ENCODE measurements at regions not wholly inside any gene's neighbourhood (a gene's known extent, or its start where the extent isn't known, plus 50 kb on each side); places are given as distances from the start of the nearest gene placed in this dataset.

DNA sequence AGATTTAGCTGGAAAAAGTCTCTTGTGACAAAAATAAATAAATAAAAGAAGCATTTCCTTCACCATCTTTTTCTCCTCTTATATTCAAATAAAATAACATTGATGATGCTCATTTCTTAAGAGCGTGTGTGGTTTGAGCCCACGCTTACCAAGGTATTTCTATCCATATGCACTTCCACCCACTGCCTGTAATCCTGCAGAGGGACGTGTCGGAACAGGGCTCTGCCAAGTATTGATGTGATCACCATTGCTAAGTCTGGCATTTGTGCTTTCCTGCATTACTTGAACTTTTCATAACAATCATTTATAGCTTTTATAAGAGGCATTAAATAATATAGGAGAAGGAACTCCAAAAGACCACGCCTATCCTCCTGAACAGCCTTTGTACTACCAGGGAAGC is 107.6 kb downstream of the SHANK2 start:
- WGBS (ENCODE audit: extremely low coverage, insufficient coverage, low lambda C conversion rate), result no CpG with 5 or more reads among the region's 5 CpGs
- no peak overlapping the region for H2BK5ac ChIP-seq (ENCODE audit: low read length)
- no peak overlapping the region for H3K4ac ChIP-seq (ENCODE audit: low read depth, low read length)
- no peak overlapping the region for H2BK120ac ChIP-seq (ENCODE audit: low read depth, low read length)
- H3K36me3 ChIP-seq (ENCODE audit: control insufficient read depth, insufficient read depth, low read length), result no peaks in the 10 kb centered on the region
- H3K4me1 ChIP-seq (ENCODE audit: control insufficient read depth, low read depth, low read length), result no peaks in the 10 kb centered on the region
- no peak overlapping the region for H3K23ac ChIP-seq (ENCODE audit: low read length)
- H3K56ac ChIP-seq (ENCODE audit: low read length), result no peak overlapping the region
- H3K9ac ChIP-seq (ENCODE audit: low read length), result no peak overlapping the region
- H4K8ac ChIP-seq (ENCODE audit: low read depth, low read length), result no peak overlapping the region
- DNase-seq, result no peak
- no peaks in the 10 kb centered on the region for H3K27me3 ChIP-seq (ENCODE audit: insufficient read depth, low read length, poor library complexity)
- no peaks in the 10 kb centered on the region for H3K79me1 ChIP-seq (ENCODE audit: low read length)
- H3K27ac ChIP-seq (ENCODE audit: low read depth, low read length), result no peak overlapping the region
- H2BK15ac ChIP-seq (replicated peaks; ENCODE audit: low read depth), result no peak overlapping the region
- no peak overlapping the region for H2AK5ac ChIP-seq (ENCODE audit: low read length)
- H3K4me3 ChIP-seq (ENCODE audit: low read length), result no peak overlapping the region
- no peaks in the 10 kb centered on the region for H3K79me2 ChIP-seq (ENCODE audit: control insufficient read depth, insufficient read depth, low read length)
- H4K5ac ChIP-seq (ENCODE audit: low read length), result no peak overlapping the region
- H3K18ac ChIP-seq (ENCODE audit: low read length), result no peak overlapping the region
- H3K4me2 ChIP-seq (ENCODE audit: low read length), result no peak overlapping the region

- H2BK5ac ChIP-seq (ENCODE audit: low read length), result no peak overlapping the region
Measured at GRCh38 chr11:71144010-71144409, 108.4 kb downstream of the SHANK2 start.

DNA sequence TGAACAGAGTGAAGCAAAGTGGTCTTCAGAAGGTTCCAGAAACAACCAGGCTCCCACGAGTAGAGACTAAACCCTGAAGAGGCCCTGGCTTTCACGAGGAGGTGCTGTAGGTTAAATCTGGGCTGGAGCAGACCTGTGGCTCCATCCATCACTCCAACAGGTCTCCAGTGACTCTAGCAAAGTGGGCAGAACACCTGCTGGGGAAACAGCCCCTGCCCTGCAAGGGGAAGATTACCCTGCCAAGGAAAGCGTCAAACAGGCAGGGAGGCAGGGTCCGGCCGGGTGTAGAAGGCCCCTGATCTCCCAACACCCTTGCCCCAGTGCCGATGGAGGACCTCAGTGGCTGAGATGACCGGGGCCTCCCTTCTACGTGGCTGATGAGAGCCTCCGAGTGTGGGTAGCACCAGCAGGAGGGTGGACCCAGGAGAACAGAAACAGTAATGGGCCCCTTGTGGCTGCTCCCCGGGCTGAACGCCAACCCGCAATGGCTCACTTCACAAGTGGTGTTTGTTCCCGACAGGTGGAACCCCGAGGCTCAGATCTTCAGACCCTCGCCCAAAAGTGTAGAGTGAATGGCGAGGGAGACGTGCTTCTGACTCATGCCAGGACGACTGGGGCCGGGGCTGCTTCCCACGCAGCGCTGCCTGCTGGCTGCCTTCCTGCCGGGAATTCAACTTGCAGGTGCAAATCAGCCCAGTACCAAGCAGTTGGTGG is 112.0 kb downstream of the SHANK2 start:
- no peak overlapping the region for H3K18ac ChIP-seq (ENCODE audit: low read length)
- H3K56ac ChIP-seq (ENCODE audit: low read length), result no peak overlapping the region
- H2BK5ac ChIP-seq (ENCODE audit: low read length), result no peak overlapping the region
- no peak overlapping the region for H3K23ac ChIP-seq (ENCODE audit: low read length)
- H3K79me1 ChIP-seq (ENCODE audit: low read length), result no peaks in the 10 kb centered on the region
- no peak overlapping the region for H3K4me3 ChIP-seq (ENCODE audit: low read length)
- H3K4ac ChIP-seq (ENCODE audit: low read depth, low read length), result no peak overlapping the region
- no peaks in the 10 kb centered on the region for H3K79me2 ChIP-seq (ENCODE audit: control insufficient read depth, insufficient read depth, low read length)
- no peaks in the 10 kb centered on the region for H3K36me3 ChIP-seq (ENCODE audit: control insufficient read depth, insufficient read depth, low read length)
- no peak overlapping the region for H4K8ac ChIP-seq (ENCODE audit: low read depth, low read length)
- no peak overlapping the region for H4K5ac ChIP-seq (ENCODE audit: low read length)
- WGBS (ENCODE audit: extremely low coverage, insufficient coverage, low lambda C conversion rate), result no CpG with 5 or more reads among the region's 22 CpGs
- H3K27me3 ChIP-seq (ENCODE audit: insufficient read depth, low read length, poor library complexity), result no peaks in the 10 kb centered on the region
- no peak overlapping the region for H3K27ac ChIP-seq (ENCODE audit: low read depth, low read length)
- H3K4me2 ChIP-seq (ENCODE audit: low read length), result no peak overlapping the region
- no peak overlapping the region for H2AK5ac ChIP-seq (ENCODE audit: low read length)
- H3K9ac ChIP-seq (ENCODE audit: low read length), result no peak overlapping the region
- H2BK120ac ChIP-seq (ENCODE audit: low read depth, low read length), result no peak overlapping the region
- H2BK15ac ChIP-seq (replicated peaks; ENCODE audit: low read depth), result no peak overlapping the region
- DNase-seq, result no peak
- H3K4me1 ChIP-seq (ENCODE audit: control insufficient read depth, low read depth, low read length), result no peaks in the 10 kb centered on the region

More at GRCh38 chr11:71144010-71144409, 108.4 kb downstream of the SHANK2 start:
- Histone ChIP-seq H3K56ac (ENCODE audit: low read length) (no peak overlapping the region), H3K27ac (ENCODE audit: low read depth, low read length) (no peak overlapping the region), H2BK15ac (replicated peaks; ENCODE audit: low read depth) (no peak overlapping the region), H3K79me1 (ENCODE audit: low read length) (no peaks in the 10 kb centered on the region), H3K4me3 (ENCODE audit: low read length) (no peak overlapping the region), H3K4ac (ENCODE audit: low read depth, low read length) (no peak overlapping the region), H3K4me1 (ENCODE audit: control insufficient read depth, low read depth, low read length) (no peaks in the 10 kb centered on the region), H3K9ac (ENCODE audit: low read length) (no peak overlapping the region), H3K23ac (ENCODE audit: low read length) (no peak overlapping the region), H4K8ac (ENCODE audit: low read depth, low read length) (no peak overlapping the region), H3K4me2 (ENCODE audit: low read length) (no peak overlapping the region), H3K36me3 (ENCODE audit: control insufficient read depth, insufficient read depth, low read length) (no peaks in the 10 kb centered on the region), H4K5ac (ENCODE audit: low read length) (no peak overlapping the region), H3K18ac (ENCODE audit: low read length) (no peak overlapping the region), H3K27me3 (ENCODE audit: insufficient read depth, low read length, poor library complexity) (no peaks in the 10 kb centered on the region), H2AK5ac (ENCODE audit: low read length) (no peak overlapping the region), H3K79me2 (ENCODE audit: control insufficient read depth, insufficient read depth, low read length) (no peaks in the 10 kb centered on the region), H2BK120ac (ENCODE audit: low read depth, low read length) (no peak overlapping the region)
- no CpG with 5 or more reads among the region's 5 CpGs for WGBS (ENCODE audit: extremely low coverage, insufficient coverage, low lambda C conversion rate)
- no peak for DNase-seq

- no peak overlapping the region for H2BK5ac ChIP-seq (ENCODE audit: low read length)
- no peak overlapping the region for H3K18ac ChIP-seq (ENCODE audit: low read length)
- H3K56ac ChIP-seq (ENCODE audit: low read length), result no peak overlapping the region
- DNase-seq, result no peak
- H3K27ac ChIP-seq (ENCODE audit: low read depth, low read length), result no peak overlapping the region
- H3K23ac ChIP-seq (ENCODE audit: low read length), result no peak overlapping the region
- H3K9ac ChIP-seq (ENCODE audit: low read length), result no peak overlapping the region
- no peaks in the 10 kb centered on the region for H3K36me3 ChIP-seq (ENCODE audit: control insufficient read depth, insufficient read depth, low read length)
- H4K5ac ChIP-seq (ENCODE audit: low read length), result no peak overlapping the region
- H3K27me3 ChIP-seq (ENCODE audit: insufficient read depth, low read length, poor library complexity), result no peaks in the 10 kb centered on the region
- H4K8ac ChIP-seq (ENCODE audit: low read depth, low read length), result no peak overlapping the region
- no CpG with 5 or more reads among the region's 16 CpGs for WGBS (ENCODE audit: extremely low coverage, insufficient coverage, low lambda C conversion rate)
- no peak overlapping the region for H3K4me3 ChIP-seq (ENCODE audit: low read length)
- H3K79me1 ChIP-seq (ENCODE audit: low read length), result no peaks in the 10 kb centered on the region
- no peak overlapping the region for H3K4ac ChIP-seq (ENCODE audit: low read depth, low read length)
- no peaks in the 10 kb centered on the region for H3K4me1 ChIP-seq (ENCODE audit: control insufficient read depth, low read depth, low read length)
- H2AK5ac ChIP-seq (ENCODE audit: low read length), result no peak overlapping the region
- H3K79me2 ChIP-seq (ENCODE audit: control insufficient read depth, insufficient read depth, low read length), result no peaks in the 10 kb centered on the region
- no peak overlapping the region for H3K4me2 ChIP-seq (ENCODE audit: low read length)
- no peak overlapping the region for H2BK15ac ChIP-seq (replicated peaks; ENCODE audit: low read depth)
- no peak overlapping the region for H2BK120ac ChIP-seq (ENCODE audit: low read depth, low read length)
Measured at GRCh38 chr11:71139516-71140205, 112.7 kb downstream of the SHANK2 start.

DNA sequence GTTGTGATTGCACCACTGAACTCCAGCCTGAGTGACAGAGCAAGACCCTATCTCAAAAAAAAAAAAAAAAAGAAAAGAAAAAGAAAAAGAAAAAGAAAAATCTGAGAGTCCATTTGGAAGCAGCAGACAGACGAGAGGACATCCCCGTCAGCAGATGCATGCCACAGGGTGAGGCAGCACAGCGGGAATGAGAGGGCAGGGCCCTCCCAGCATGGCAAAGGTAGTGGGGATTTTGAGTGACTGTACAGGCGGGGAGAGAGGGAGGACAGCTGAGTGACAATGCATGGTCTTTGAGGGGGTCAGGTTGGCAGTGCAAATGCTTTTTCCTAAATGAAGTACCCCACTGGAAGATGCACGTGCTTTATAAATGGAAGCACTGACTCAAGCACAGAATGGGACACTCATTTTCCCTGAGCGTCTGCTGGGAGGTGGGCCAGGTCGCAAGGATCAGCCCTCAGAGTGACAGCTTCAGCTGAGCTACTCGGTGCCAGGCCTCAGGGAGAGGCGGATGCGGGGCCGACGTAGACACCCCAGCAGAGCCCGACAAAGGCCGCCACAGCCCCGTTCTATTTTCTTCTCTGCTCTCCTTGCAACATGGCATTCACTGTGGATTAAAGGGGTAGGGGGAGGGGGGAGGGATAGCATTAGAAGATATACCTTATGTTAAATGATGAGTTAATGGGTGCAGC is 113.5 kb downstream of the SHANK2 start:
- no peak overlapping the region for H2BK120ac ChIP-seq (ENCODE audit: low read depth, low read length)
- no peak overlapping the region for H3K23ac ChIP-seq (ENCODE audit: low read length)
- no CpG with 5 or more reads among the region's 15 CpGs for WGBS (ENCODE audit: extremely low coverage, insufficient coverage, low lambda C conversion rate)
- H2AK5ac ChIP-seq (ENCODE audit: low read length), result no peak overlapping the region
- no peak overlapping the region for H2BK15ac ChIP-seq (replicated peaks; ENCODE audit: low read depth)
- no peak overlapping the region for H4K5ac ChIP-seq (ENCODE audit: low read length)
- no peaks in the 10 kb centered on the region for H3K36me3 ChIP-seq (ENCODE audit: control insufficient read depth, insufficient read depth, low read length)
- H4K8ac ChIP-seq (ENCODE audit: low read depth, low read length), result no peak overlapping the region
- H3K9ac ChIP-seq (ENCODE audit: low read length), result no peak overlapping the region
- no peak overlapping the region for H3K4me3 ChIP-seq (ENCODE audit: low read length)
- H3K27me3 ChIP-seq (ENCODE audit: insufficient read depth, low read length, poor library complexity), result no peaks in the 10 kb centered on the region
- H3K4me2 ChIP-seq (ENCODE audit: low read length), result no peak overlapping the region
- no peaks in the 10 kb centered on the region for H3K79me1 ChIP-seq (ENCODE audit: low read length)
- H3K27ac ChIP-seq (ENCODE audit: low read depth, low read length), result no peak overlapping the region
- no peak overlapping the region for H2BK5ac ChIP-seq (ENCODE audit: low read length)
- DNase-seq, result no peak
- H3K79me2 ChIP-seq (ENCODE audit: control insufficient read depth, insufficient read depth, low read length), result no peaks in the 10 kb centered on the region
- H3K56ac ChIP-seq (ENCODE audit: low read length), result no peak overlapping the region
- no peak overlapping the region for H3K18ac ChIP-seq (ENCODE audit: low read length)
- no peaks in the 10 kb centered on the region for H3K4me1 ChIP-seq (ENCODE audit: control insufficient read depth, low read depth, low read length)
- no peak overlapping the region for H3K4ac ChIP-seq (ENCODE audit: low read depth, low read length)

All from mesendoderm (in vitro differentiated cells).